ENCODE measurements at regions not wholly inside any gene's neighbourhood (a gene's known extent, or its start where the extent isn't known, plus 50 kb on each side); places are given as distances from the start of the nearest gene placed in this dataset.
"Not testable (repeated sequence)": the region's sequence is repeated elsewhere in the genome, so short reads cannot be mapped to it uniquely, and the experiment has no call there.

DNA sequence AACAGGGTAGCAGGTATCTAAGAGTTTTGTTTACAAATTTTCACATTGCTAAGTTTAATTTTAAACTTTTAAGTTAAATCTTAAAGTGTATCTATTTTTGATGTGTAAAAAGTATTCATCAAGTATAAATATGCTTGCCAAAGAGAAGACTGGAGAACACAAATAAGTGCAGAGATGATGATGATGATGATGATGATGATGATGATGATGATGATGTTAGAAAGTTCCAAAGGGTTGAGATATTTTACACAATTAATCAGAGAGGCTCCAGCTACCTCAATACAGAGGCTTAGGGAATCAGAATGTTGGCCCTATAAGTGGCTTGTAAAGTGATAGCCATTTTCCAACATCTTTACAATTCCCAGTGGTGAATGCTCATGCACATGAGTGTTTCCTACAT, 209.0 kb upstream of the NPVF start:
- DNase-seq: no peak
- H3K4me1 Mint-ChIP-seq: no peaks in the 10 kb centered on the region
- peaks cover 21% of the 10 kb centered on the region for H3K27me3 Mint-ChIP-seq
- ATAC-seq (ENCODE audit: low read depth): no peak
- H3K27ac Mint-ChIP-seq: no peak overlapping the region
- H3K36me3 Mint-ChIP-seq: no peaks in the 10 kb centered on the region
- H3K4me3 Mint-ChIP-seq: no peak overlapping the region
- POLR2A ChIA-PET: no interaction called here
- peaks cover 12% of the 10 kb centered on the region for H3K9me3 Mint-ChIP-seq

GRCh38 chr7:25444991-25445390, 216.7 kb upstream of the NPVF start:
- no peaks in the 10 kb centered on the region for H3K36me3 Mint-ChIP-seq
- DNase-seq (no peak), ATAC-seq (ENCODE audit: low read depth) (no peak)
- H3K4me3 Mint-ChIP-seq: no peak overlapping the region
- peaks cover 18% of the 10 kb centered on the region for H3K9me3 Mint-ChIP-seq
- peaks cover 8% of the 10 kb centered on the region for H3K27me3 Mint-ChIP-seq
- no peak overlapping the region for H3K27ac Mint-ChIP-seq
- POLR2A ChIA-PET: no interaction called here
- H3K4me1 Mint-ChIP-seq: no peaks in the 10 kb centered on the region

GRCh38 chr7:25448301-25448700, 220.0 kb upstream of the NPVF start:
- Mint-ChIP-seq H3K27me3 (peaks cover 4% of the 10 kb centered on the region), H3K36me3 (no peaks in the 10 kb centered on the region), H3K4me1 (no peaks in the 10 kb centered on the region), H3K4me3 (no peak overlapping the region), H3K9me3 (no peaks in the 10 kb centered on the region), H3K27ac (no peak overlapping the region)
- DNase-seq (no peak), ATAC-seq (ENCODE audit: low read depth) (no peak)
- POLR2A ChIA-PET: no interaction called here

- H3K4me1 Mint-ChIP-seq: no peaks in the 10 kb centered on the region
- H3K27me3 Mint-ChIP-seq: peaks cover 8% of the 10 kb centered on the region
- H3K9me3 Mint-ChIP-seq: no peaks in the 10 kb centered on the region
- H3K27ac Mint-ChIP-seq: no peak overlapping the region
- ATAC-seq (ENCODE audit: low read depth): no peak
- POLR2A ChIA-PET: no interaction called here
- no peak overlapping the region for H3K4me3 Mint-ChIP-seq
- no peak for DNase-seq
- no peaks in the 10 kb centered on the region for H3K36me3 Mint-ChIP-seq
These were observed 225.7 kb upstream of the NPVF start for GRCh38 chr7:25454020-25454419.

DNA sequence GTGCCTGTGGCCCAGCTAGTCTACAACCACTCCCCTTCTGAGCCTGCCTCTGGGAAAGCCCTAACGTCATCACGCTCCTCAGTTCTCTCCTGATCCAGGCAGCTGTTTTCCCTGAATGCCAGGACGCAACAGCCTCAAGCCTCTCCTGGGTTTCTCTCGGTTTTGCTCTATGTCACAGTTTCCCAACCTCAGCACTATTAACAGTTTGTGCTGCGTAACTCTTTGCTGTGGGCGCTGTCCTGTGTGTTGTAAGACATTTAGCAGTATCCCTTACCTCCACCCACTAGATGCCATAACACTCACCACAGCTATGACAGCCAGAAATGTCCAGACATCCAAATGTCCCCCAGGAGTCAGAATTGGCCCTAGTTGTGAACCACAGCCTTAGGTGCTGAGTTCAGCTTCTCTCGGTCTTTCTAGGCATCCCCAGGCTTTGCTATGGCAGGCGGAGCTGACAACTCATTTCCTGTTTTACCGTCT, 226.3 kb upstream of the NPVF start:
- no peaks in the 10 kb centered on the region for H3K4me1 Mint-ChIP-seq
- ATAC-seq (ENCODE audit: low read depth): no peak
- H3K36me3 Mint-ChIP-seq: no peaks in the 10 kb centered on the region
- H3K9me3 Mint-ChIP-seq: no peaks in the 10 kb centered on the region
- DNase-seq: no peak
- H3K4me3 Mint-ChIP-seq: no peak overlapping the region
- H3K27ac Mint-ChIP-seq: no peak overlapping the region
- POLR2A ChIA-PET: no interaction called here
- peaks cover 10% of the 10 kb centered on the region for H3K27me3 Mint-ChIP-seq

DNA sequence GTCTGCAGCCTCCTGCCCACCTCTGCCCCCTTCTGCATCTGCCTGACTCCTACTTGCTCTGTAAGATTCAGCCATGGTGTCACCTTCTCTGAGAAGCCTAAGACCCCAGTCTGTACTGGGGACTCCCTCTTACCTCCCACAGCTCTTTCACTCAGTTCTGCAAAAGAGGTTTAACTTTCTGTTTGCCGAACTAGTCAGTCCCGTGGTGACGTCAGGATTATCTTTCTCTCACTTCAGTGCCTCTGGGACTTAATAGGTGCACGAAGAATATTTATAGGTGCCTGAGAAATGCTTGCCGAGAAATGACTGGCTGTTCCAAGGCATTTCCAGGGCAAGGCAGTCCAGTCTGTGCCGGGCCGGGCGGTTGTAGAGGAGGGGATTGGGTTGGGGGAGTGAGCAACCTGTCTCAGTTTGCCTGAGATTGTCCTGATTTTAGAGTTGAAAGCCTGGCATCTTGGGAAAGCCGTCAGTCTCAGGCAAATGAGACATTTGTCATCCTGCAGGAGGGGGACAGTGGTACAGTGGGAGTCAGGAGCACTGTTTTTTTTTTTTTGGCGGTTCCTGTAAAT, 227.5 kb upstream of the NPVF start:
- DNase-seq (no peak), ATAC-seq (ENCODE audit: low read depth) (no peak)
- H3K4me3 Mint-ChIP-seq: no peak overlapping the region
- H3K4me1 Mint-ChIP-seq: no peaks in the 10 kb centered on the region
- no peak overlapping the region for H3K27ac Mint-ChIP-seq
- H3K36me3 Mint-ChIP-seq: no peaks in the 10 kb centered on the region
- POLR2A ChIA-PET: no interaction called here
- H3K27me3 Mint-ChIP-seq: peaks cover 20% of the 10 kb centered on the region
- H3K9me3 Mint-ChIP-seq: no peaks in the 10 kb centered on the region

DNA sequence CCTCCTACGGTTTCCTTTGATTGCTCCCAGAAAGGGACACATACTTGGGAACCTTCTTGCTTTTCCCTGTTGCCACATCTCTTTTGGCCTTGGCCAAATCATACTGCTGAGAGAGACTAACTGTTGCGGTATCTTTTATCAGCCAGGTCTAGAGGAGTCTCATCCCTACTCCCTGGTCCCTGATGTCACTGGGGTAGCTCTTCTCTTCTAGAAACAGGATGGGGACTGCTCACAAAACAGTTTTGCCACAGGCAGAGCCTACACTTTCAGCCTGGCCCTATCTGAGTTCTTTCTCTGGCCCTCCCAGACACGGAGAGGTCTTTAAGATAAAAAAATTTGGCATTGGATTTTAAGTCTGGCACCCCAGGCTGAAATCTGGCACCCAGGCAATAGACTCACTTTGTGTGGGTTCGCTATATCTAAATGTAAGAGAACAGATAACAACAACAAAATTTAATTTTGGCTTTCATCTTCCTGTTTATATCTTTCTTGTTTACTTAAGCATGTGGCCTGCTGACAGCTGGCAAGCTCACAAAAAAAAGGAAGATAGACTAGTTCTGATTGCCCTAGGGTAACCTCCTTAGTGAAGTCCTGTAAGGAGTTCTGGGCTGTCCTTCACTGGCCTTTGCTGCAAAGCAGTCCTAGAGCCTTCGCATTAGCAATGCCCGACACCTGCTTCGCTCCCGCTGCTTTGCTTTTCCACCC, 228.3 kb upstream of the NPVF start:
- H3K27me3 Mint-ChIP-seq: peaks cover 24% of the 10 kb centered on the region
- no peak overlapping the region for H3K4me3 Mint-ChIP-seq
- DNase-seq (no peak), ATAC-seq (ENCODE audit: low read depth) (no peak)
- H3K4me1 Mint-ChIP-seq: no peaks in the 10 kb centered on the region
- no peaks in the 10 kb centered on the region for H3K9me3 Mint-ChIP-seq
- no peak overlapping the region for H3K27ac Mint-ChIP-seq
- POLR2A ChIA-PET: no interaction called here
- H3K36me3 Mint-ChIP-seq: no peaks in the 10 kb centered on the region

GRCh38 chr7:25459057-25459456, 230.8 kb upstream of the NPVF start:
- no peak overlapping the region for H3K4me3 Mint-ChIP-seq
- H3K4me1 Mint-ChIP-seq: no peaks in the 10 kb centered on the region
- POLR2A ChIA-PET: no interaction called here
- H3K9me3 Mint-ChIP-seq: no peaks in the 10 kb centered on the region
- no peak for ATAC-seq (ENCODE audit: low read depth)
- DNase-seq: no peak
- peaks cover 23% of the 10 kb centered on the region for H3K27me3 Mint-ChIP-seq
- H3K27ac Mint-ChIP-seq: no peak overlapping the region
- H3K36me3 Mint-ChIP-seq: no peaks in the 10 kb centered on the region

DNA sequence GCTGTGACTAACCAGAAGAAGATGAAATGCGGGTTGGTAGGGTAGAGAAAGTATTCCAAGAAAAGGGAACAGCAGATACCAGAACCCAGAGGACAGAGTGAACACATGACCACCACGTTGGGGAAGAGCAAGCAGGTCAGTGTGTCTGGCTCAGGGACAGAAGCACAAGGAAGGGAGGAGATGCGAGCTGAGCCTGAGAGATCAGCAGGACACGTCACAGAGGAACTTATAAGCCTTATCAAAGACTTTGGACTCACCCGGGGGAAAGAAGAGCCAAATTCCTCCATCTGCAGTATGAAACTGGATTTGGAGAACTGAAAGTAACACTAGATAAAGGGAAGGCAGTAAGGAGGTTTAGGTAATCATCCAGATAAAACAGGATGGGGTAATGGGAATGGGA, 232.1 kb upstream of the NPVF start:
- no peaks in the 10 kb centered on the region for H3K9me3 Mint-ChIP-seq
- POLR2A ChIA-PET: no interaction called here
- H3K36me3 Mint-ChIP-seq: no peaks in the 10 kb centered on the region
- no peaks in the 10 kb centered on the region for H3K4me1 Mint-ChIP-seq
- ATAC-seq (ENCODE audit: low read depth): no peak
- H3K27ac Mint-ChIP-seq: no peak overlapping the region
- H3K27me3 Mint-ChIP-seq: peaks cover 26% of the 10 kb centered on the region
- no peak for DNase-seq
- no peak overlapping the region for H3K4me3 Mint-ChIP-seq

- Mint-ChIP-seq H3K36me3 (no peaks in the 10 kb centered on the region), H3K4me1 (no peaks in the 10 kb centered on the region), H3K9me3 (no peaks in the 10 kb centered on the region), H3K4me3 (no peak overlapping the region), H3K27ac (no peak overlapping the region), H3K27me3 (peaks cover 12% of the 10 kb centered on the region)
- POLR2A ChIA-PET: no interaction called here
- no peak for ATAC-seq (ENCODE audit: low read depth)
- no peak for DNase-seq
These were observed 241.4 kb upstream of the NPVF start for GRCh38 chr7:25469669-25470068.

GRCh38 chr7:25476863-25477499, 248.7 kb upstream of the NPVF start:
- no peak for ATAC-seq (ENCODE audit: low read depth)
- no peak for DNase-seq
- no peaks in the 10 kb centered on the region for H3K36me3 Mint-ChIP-seq
- H3K4me3 Mint-ChIP-seq: no peak overlapping the region
- POLR2A ChIA-PET: no interaction called here
- no peaks in the 10 kb centered on the region for H3K9me3 Mint-ChIP-seq
- no peak overlapping the region for H3K27ac Mint-ChIP-seq
- H3K4me1 Mint-ChIP-seq: no peaks in the 10 kb centered on the region
- H3K27me3 Mint-ChIP-seq: peaks cover 14% of the 10 kb centered on the region

- H3K4me3 Mint-ChIP-seq; DNase-seq; H3K4me1 Mint-ChIP-seq; H3K27ac Mint-ChIP-seq; ATAC-seq (ENCODE audit: low read depth); H3K36me3 Mint-ChIP-seq; H3K9me3 Mint-ChIP-seq; POLR2A ChIA-PET: not testable (repeated sequence)
- H3K27me3 Mint-ChIP-seq: peaks cover 11% of the 10 kb centered on the region
These were observed 249.9 kb upstream of the NPVF start for GRCh38 chr7:25478221-25478620.

DNA sequence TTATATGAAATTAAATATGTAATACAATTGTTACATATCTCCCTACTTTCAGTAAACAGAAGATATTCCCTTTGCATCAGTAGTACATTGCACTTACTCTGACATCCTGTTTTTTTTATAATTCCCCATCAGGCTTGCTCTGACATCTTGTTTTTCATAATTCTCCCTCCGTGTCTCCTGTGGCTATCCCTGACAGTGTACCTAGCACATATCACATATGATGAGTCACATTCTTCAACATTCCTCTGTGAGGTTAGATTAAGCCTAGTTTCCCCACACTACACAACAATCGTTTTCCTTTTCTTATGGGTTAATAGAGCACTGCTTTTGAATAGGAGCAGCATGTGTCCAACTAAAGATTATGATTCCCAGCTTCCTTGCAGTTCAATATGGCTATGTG, 250.6 kb upstream of the NPVF start:
- H3K4me1 Mint-ChIP-seq: no peaks in the 10 kb centered on the region

GRCh38 chr7:25481891-25482290, 253.6 kb upstream of the NPVF start:
- ATAC-seq (ENCODE audit: low read depth): no peak
- Mint-ChIP-seq H3K9me3 (no peaks in the 10 kb centered on the region), H3K4me1 (no peaks in the 10 kb centered on the region), H3K36me3 (no peaks in the 10 kb centered on the region), H3K4me3 (no peak overlapping the region), H3K27ac (no peak overlapping the region), H3K27me3 (peaks cover 20% of the 10 kb centered on the region)
- POLR2A ChIA-PET: no interaction called here
- DNase-seq: no peak

More for the DNA sequence above, 250.6 kb upstream of the NPVF start:
- DNase-seq (no peak), ATAC-seq (ENCODE audit: low read depth) (no peak)
- no peak overlapping the region for H3K4me3 Mint-ChIP-seq
- H3K36me3 Mint-ChIP-seq: no peaks in the 10 kb centered on the region
- no peaks in the 10 kb centered on the region for H3K9me3 Mint-ChIP-seq
- H3K27me3 Mint-ChIP-seq: peaks cover 15% of the 10 kb centered on the region
- H3K27ac Mint-ChIP-seq: no peak overlapping the region
- POLR2A ChIA-PET: no interaction called here

Data from activated naive CD8-positive, alpha-beta T cell treated with anti-CD3 and anti-CD28 coated beads, Interleukin-2, amount 10 ng/mL, durations not matched to agents 7 days and 5 days (primary cell).